A549 (cell line): ENCODE measurements at regions not wholly inside any gene's neighbourhood (a gene's known extent, or its start where the extent isn't known, plus 50 kb on each side); places are given as distances from the start of the nearest gene placed in this dataset.

Source experiments
- ATAC-seq, 2 experiments: fragments of 200-7000 bp in 1 of 2; fragments of >200 bp in 1 of 2; cut with Nextera tagmentation in 1 of 2; cut with Tn5 transposase in 1 of 2; 3 replicates each; pipeline versions ENCODE4 v1.8.0 to v1.9.1; 2018 to 2020; ENCODE audit warnings: mild to moderate bottlenecking in 1 of 2, moderate library complexity in 1 of 2
- CTCF ChIA-PET: fragments of 300-600 bp; sonication (Branson Sonifier 250); formaldehyde crosslinking; extraction: SDS; loops from one replicate; lab custom pipeline; 2021; ENCODE audit warnings: antibody characterized with exemption, inconsistent platforms; lab: Yijun Ruan, JAX
- POLR2A ChIA-PET: fragments of 350-600 bp; formaldehyde crosslinking; extraction: SDS; loops from one replicate; lab custom pipeline; 2021; ENCODE audit warnings: antibody characterized with exemption, inconsistent platforms; lab: Yijun Ruan, JAX
- DNase-seq, 2 experiments: peaks; one replicate each; pipeline versions ENCODE4 v3.0.0 to v3.0.0-alpha.2; 2011 to 2016; ENCODE audit warnings: low read depth in 1 of 2, low spot score in 1 of 2
- FAIRE-seq: peaks from 2 replicates; lab custom pipeline; 2011; peaks lifted over from hg19 to GRCh38; lab: Jason Lieb, UNC
- H3K27ac ChIP-seq, 2 experiments: fragments of >200 bp; sonication (Bioruptor Twin); formaldehyde crosslinking; 3 replicates each; pipeline ENCODE4 v1.5.1; 2016 to 2017
- H3K4me1 ChIP-seq: fragments of >200 bp; sonication (Bioruptor Twin); formaldehyde crosslinking; 3 replicates; pipeline ENCODE4 v1.6.1; 2016
- H3K4me2 ChIP-seq: fragments of >200 bp; sonication (Bioruptor Twin); formaldehyde crosslinking; 3 replicates; pipeline ENCODE4 v1.6.1; 2016
- H3K4me3 ChIP-seq: fragments of >200 bp; sonication (Bioruptor Twin); formaldehyde crosslinking; 3 replicates; pipeline ENCODE4 v1.5.1; 2016
- H3K9me3 ChIP-seq: fragments of >200 bp; sonication (Bioruptor Twin); formaldehyde crosslinking; 3 replicates; pipeline ENCODE4 v1.6.1; 2016
- BHLHE40 ChIP-seq: IDR thresholded peaks from 2 replicates; pipeline ENCODE4 v1.6.1; 2012; ENCODE audit warnings: low read depth, low read length, inconsistent platforms
- CBX2 ChIP-seq: fragments of 200-600 bp; sonication (generic); IDR thresholded peaks from 2 replicates; pipeline ENCODE4 v1.6.1; 2016; ENCODE audit warnings: low read depth, mild to moderate bottlenecking, borderline replicate concordance
- CEBPB ChIP-seq, 2 experiments: fragments of >200 bp in 1 of 2; sonication (Bioruptor Twin) in 1 of 2; formaldehyde crosslinking in 1 of 2; IDR thresholded peaks; 2 replicates each; pipeline ENCODE4 v1.6.1; 2012 to 2016
- CHD2 ChIP-seq: fragments of 150-350 bp; IDR thresholded peaks from 2 replicates; pipeline ENCODE4 v1.6.1; 2014; ENCODE audit warnings: low read length; ENCODE audit not compliant: partially characterized antibody
- EP300 ChIP-seq, 2 experiments: fragments of >200 bp; sonication (Bioruptor Twin); formaldehyde crosslinking; IDR thresholded peaks; 2 replicates in 1 of 2; 3 replicates in 1 of 2; pipeline ENCODE4 v1.6.1; 2016 to 2017
- FOXS1 ChIP-seq: fragments of 250-450 bp; sonication (Bioruptor Pico); IDR thresholded peaks from 2 replicates; pipeline ENCODE4 v1.5.0; 2020; ENCODE audit warnings: mild to moderate bottlenecking, moderate library complexity
- HOXB5 ChIP-seq: fragments of 250-450 bp; sonication (Bioruptor Pico); IDR thresholded peaks from 2 replicates; pipeline ENCODE4 v1.5.0; 2020; ENCODE audit warnings: mild to moderate bottlenecking, moderate library complexity
- JUN ChIP-seq, 2 experiments: fragments of >200 bp; sonication (Bioruptor Twin); formaldehyde crosslinking; IDR thresholded peaks; 2 replicates in 1 of 2; 3 replicates in 1 of 2; pipeline ENCODE4 v1.6.1; 2016 to 2017
- MAZ ChIP-seq: fragments of 150-350 bp; IDR thresholded peaks from 2 replicates; pipeline ENCODE4 v1.6.1; 2014; ENCODE audit warnings: antibody characterized with exemption, low read depth, low read length, borderline replicate concordance
- NPAS2 ChIP-seq: fragments of 250-450 bp; sonication (Bioruptor Pico); IDR thresholded peaks from 2 replicates; pipeline ENCODE4 v1.8.0; 2022; ENCODE audit warnings: mild to moderate bottlenecking, moderate library complexity, borderline replicate concordance
- NR3C1 ChIP-seq: fragments of >200 bp; sonication (Bioruptor Twin); formaldehyde crosslinking; IDR thresholded peaks from 3 replicates; pipeline ENCODE4 v1.6.1; 2017
- RARB ChIP-seq: fragments of 250-450 bp; sonication (Bioruptor Pico); IDR thresholded peaks from 2 replicates; pipeline ENCODE4 v1.8.0; 2021; ENCODE audit warnings: mild to moderate bottlenecking, moderate library complexity
- RNF2 ChIP-seq: fragments of 200-600 bp; sonication (generic); IDR thresholded peaks from 2 replicates; pipeline ENCODE4 v1.6.1; 2016; ENCODE audit warnings: low read depth, mild to moderate bottlenecking, antibody characterized with exemption, moderate library complexity, borderline replicate concordance
- TFCP2L1 ChIP-seq: fragments of 250-450 bp; sonication (Bioruptor Pico); IDR thresholded peaks from 2 replicates; pipeline ENCODE4 v1.5.0; 2021; ENCODE audit warnings: mild to moderate bottlenecking
- ZC3H11A ChIP-seq: fragments of 450-650 bp; IDR thresholded peaks from 2 replicates; pipeline ENCODE4 v1.6.1; 2014; ENCODE audit warnings: antibody characterized with exemption, mild to moderate bottlenecking
- ZFP36 ChIP-seq: fragments of 450-650 bp; IDR thresholded peaks from 2 replicates; pipeline ENCODE4 v1.6.1; 2014; ENCODE audit warnings: borderline replicate concordance; ENCODE audit not compliant: partially characterized antibody
- ZSCAN20 ChIP-seq: fragments of 250-450 bp; sonication (Bioruptor Pico); IDR thresholded peaks from 2 replicates; pipeline ENCODE4 v1.8.0; 2022; ENCODE audit warnings: mild to moderate bottlenecking, moderate library complexity
- WGBS: methylation state at CpG from one replicate; pipeline ENCODE4 v1.1.6; 2017; ENCODE audit errors: missing lambda C conversion rate; 5-methylcytosine and 5-hydroxymethylcytosine counted together
- TF ChIP-seq, protein P1 (sequence below): IDR thresholded peaks from 2 replicates; pipeline ENCODE4 v1.6.1; 2012; ENCODE audit warnings: low read depth, borderline replicate concordance
- TF ChIP-seq, protein P2 (sequence below): fragments of >200 bp; sonication (Bioruptor Twin); formaldehyde crosslinking; IDR thresholded peaks from 2 replicates; pipeline ENCODE4 v1.6.1; 2016
- TF ChIP-seq, protein P3 (sequence below): IDR thresholded peaks from 2 replicates; pipeline ENCODE4 v1.6.1; 2012
- TF ChIP-seq, protein P4 (sequence below): fragments of >200 bp; sonication (Bioruptor Twin); formaldehyde crosslinking; IDR thresholded peaks from 3 replicates; pipeline ENCODE4 v1.6.1; 2016

DNA sequence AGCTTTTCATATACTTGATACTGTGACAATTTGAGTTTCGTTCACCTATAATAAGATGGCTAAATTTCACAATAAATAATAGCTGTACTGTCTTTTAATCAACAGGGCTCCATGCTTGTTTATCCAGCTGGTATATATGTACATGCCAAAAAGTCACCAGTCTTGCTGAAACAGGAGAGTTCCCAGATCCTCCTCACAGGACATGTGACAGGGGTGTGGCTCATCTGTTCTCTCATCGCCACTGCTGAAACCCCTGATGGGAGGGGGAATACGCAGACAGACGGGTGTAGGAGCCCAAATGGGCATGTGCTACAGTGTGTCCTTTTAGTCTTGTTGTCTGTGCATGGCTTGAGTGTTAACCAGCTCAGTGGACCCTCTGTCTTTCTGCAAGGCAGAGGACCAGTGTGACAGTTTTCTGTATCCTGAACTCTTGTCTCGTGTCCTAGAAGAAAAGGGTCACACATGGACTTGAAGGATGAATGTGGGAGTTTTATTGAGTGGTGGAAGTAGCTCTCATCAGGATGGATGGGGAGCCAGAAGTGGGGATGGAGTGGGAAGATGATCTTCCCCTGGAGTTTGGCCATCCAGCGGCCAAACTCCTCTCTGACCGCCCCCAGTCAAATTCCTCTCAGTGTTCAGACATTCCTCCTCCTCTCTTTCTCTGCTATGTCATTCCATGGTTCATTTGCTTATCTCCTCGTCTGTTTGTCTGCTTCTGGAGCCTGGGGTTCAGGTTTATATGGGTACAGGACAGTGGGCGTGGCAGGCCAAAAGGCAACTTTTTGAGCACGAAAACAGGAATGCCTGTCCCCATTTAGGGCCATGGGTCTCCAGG is 113.1 kb upstream of the NECTIN3 start:
- CTCF ChIA-PET: no interaction called here

DNA sequence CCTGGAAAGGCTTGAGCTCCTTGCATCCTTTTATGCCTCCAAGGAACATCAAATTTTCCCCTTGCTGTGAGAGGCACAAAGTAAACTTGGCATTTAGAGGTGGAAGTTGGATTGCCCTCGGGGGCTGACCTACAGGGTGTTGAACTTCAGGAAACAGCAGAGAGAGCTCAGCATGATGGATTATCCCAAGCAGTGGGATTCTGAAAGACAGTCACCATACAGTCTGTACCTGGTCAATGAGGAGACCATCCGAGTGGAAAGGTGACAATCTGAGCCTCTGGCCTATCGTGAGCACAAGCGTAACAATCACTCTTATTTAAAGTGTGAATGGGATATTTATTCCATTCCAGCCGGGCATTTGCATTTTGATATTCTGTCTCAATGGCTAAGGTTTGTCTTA is 105.6 kb upstream of the NECTIN3 start:
- TF ChIP-seq CHD2 (no peak), FOXS1 (CRISPR knock-in tag) (no peak), ZFP36 (no peak), RNF2 (no peak), BHLHE40 (no peak), NR3C1 (no peak), TFCP2L1 (CRISPR knock-in tag) (no peak), NPAS2 (CRISPR knock-in tag) (no peak), CBX2 (no peak), JUN (IDR thresholded peaks at IDR 0.05) (no peak), ZSCAN20 (no peak), CEBPB (IDR thresholded peaks at IDR 0.05) (no peak), MAZ (no peak), ZC3H11A (no peak)
- TF ChIP-seq, protein P1, sequence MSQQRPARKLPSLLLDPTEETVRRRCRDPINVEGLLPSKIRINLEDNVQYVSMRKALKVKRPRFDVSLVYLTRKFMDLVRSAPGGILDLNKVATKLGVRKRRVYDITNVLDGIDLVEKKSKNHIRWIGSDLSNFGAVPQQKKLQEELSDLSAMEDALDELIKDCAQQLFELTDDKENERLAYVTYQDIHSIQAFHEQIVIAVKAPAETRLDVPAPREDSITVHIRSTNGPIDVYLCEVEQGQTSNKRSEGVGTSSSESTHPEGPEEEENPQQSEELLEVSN: no peak
- TF ChIP-seq, protein P2, sequence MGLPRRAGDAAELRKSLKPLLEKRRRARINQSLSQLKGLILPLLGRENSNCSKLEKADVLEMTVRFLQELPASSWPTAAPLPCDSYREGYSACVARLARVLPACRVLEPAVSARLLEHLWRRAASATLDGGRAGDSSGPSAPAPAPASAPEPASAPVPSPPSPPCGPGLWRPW: no peak
- TF ChIP-seq, protein P3, sequence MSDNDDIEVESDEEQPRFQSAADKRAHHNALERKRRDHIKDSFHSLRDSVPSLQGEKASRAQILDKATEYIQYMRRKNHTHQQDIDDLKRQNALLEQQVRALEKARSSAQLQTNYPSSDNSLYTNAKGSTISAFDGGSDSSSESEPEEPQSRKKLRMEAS: no peak
- TF ChIP-seq, protein P4, sequence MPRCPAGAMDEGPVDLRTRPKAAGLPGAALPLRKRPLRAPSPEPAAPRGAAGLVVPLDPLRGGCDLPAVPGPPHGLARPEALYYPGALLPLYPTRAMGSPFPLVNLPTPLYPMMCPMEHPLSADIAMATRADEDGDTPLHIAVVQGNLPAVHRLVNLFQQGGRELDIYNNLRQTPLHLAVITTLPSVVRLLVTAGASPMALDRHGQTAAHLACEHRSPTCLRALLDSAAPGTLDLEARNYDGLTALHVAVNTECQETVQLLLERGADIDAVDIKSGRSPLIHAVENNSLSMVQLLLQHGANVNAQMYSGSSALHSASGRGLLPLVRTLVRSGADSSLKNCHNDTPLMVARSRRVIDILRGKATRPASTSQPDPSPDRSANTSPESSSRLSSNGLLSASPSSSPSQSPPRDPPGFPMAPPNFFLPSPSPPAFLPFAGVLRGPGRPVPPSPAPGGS: no peak
- TF ChIP-seq, all 56 proteins: peak for 0
- DNase-seq (no peak), FAIRE-seq (no peak), ATAC-seq (no peak)
- ChIA-PET CTCF (no interaction called here), POLR2A (no interaction called here)
- WGBS: 70% methylated on average over 5 of the region's 5 CpGs
- Histone ChIP-seq H3K4me3 (no peak overlapping the region), H3K9me3 (peaks cover 24% of the 10 kb centered on the region; the same call in 2 of the 3 replicates), H3K4me2 (no peak overlapping the region), H3K27ac (no peak overlapping the region), H3K4me1 (no peaks in the 10 kb centered on the region)

More for the DNA sequence above, 113.1 kb upstream of the NECTIN3 start:
- DNase-seq (no peak), FAIRE-seq (no peak), ATAC-seq (no peak)
- Histone ChIP-seq H3K9me3 (peaks cover under 1% of the 10 kb centered on the region; the same call in 2 of the 3 replicates), H3K4me1 (peaks cover 11% of the 10 kb centered on the region; the same call in 2 of the 3 replicates), H3K4me2 (no peak overlapping the region), H3K27ac (no peak overlapping the region), H3K4me3 (no peak overlapping the region)
- TF ChIP-seq EP300 (IDR thresholded peaks at IDR 0.05) (no peak), CBX2 (no peak), RARB (CRISPR knock-in tag) (no peak), HOXB5 (CRISPR knock-in tag) (no peak)
- WGBS: 71% methylated on average over 9 of the region's 10 CpGs
- POLR2A ChIA-PET: no interaction called here
